GM18520 (cell line): ENCODE measurements at regions not wholly inside any gene's neighbourhood (a gene's known extent, or its start where the extent isn't known, plus 50 kb on each side); places are given as distances from the start of the nearest gene placed in this dataset.

Experiments
- ATAC-seq: cut with Tn5 transposase; IDR thresholded peaks from one replicate; pipeline ENCODE4 v1.9.1; 2021; ENCODE audit not compliant: unreplicated experiment

DNA sequence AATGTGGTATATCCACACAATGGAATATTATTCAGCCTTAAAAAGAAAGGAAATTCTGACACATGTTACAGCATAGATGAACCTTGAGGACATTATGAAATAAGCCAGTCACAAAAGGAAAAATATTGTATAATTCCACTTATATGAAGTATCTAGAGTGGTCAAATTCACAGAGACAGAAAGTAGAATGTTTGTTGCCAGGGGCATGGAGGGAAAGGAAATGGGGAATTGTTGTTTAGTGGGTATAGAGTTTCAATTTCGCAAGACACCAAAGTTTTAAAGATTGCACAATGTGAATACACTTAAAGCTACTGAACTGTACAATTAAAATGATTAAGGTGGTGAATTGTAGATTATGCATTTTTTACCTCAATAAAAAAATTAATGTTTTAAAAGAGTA is 92.9 kb downstream of the TXNL1 start:
- ATAC-seq = no peak

DNA sequence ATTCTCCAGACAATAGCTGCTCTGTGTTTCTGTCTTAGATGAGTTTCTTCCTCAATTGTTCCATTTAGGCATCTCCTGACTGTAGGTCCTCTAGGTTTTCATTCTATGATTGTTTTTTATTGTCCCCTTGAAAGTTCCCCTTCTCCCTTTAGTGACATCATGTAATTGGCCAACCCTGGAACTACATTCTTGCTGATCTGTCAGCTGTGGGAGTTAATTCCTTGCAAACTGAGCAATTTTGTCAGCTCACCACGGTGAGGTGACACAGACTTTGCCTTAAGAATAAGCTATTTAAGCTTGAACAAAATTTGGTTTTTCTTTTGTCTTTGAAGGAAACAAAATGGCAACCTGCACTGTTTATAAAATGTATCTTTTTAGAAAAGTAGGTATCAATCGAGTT is 95.9 kb downstream of the TXNL1 start:
- no peak for ATAC-seq

DNA sequence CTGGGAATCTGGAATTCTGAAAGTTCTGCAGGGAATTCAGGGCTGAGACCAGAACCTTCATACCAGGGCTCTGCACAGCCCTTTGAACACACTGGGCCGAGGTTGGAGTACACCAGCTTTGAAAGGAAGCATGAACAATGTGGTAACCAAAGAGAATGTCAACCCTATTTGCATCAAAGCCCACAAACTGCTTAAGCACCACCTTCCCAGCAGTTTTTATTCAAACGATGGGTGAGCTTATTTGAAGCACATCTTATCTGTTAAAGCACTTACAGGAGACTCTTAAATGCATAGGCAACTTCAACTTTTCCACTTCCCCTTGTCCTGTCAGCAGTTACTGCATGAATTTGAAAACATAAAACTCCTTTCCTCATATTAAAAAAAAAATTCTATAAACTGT is 96.6 kb downstream of the TXNL1 start:
- peak; percentile 79 for ATAC-seq

DNA sequence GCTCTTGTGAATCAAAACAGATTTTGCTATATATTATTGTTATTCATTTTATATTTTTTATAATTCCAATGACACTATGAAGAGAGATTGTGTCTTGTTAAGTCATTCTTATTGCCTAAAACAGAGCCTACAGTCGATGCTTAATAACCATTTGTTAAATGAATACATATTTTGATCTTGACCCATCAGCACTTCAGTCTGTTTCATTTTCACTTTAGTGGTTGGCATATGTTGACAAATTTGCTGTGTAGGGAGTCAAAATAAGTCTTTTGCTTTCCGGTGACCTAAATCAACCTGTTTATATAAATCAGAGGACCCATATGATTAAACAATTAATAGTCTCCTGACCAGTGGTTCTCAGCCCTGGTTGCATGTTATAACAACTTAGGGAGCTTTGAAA is 97.1 kb downstream of the TXNL1 start:
- no peak for ATAC-seq

DNA sequence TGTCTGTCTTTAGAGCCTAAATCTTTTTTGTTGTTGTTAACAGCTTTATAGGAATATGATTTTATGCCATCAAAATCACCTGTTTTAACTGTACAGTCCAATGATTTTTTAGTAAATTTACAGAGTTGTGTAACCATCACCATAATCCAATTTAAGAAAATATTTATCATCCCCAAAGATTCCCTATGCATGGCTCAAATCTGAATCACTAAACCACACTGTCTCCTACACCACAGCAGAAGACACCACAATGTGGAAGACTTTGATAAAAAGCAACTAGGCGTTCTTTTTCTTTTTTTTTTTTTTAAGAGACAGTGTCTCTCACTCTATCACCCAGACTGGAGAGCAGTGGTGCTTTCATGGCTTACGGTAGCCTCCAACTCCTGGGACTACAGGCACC is 99.6 kb downstream of the TXNL1 start:
- no peak for ATAC-seq

DNA sequence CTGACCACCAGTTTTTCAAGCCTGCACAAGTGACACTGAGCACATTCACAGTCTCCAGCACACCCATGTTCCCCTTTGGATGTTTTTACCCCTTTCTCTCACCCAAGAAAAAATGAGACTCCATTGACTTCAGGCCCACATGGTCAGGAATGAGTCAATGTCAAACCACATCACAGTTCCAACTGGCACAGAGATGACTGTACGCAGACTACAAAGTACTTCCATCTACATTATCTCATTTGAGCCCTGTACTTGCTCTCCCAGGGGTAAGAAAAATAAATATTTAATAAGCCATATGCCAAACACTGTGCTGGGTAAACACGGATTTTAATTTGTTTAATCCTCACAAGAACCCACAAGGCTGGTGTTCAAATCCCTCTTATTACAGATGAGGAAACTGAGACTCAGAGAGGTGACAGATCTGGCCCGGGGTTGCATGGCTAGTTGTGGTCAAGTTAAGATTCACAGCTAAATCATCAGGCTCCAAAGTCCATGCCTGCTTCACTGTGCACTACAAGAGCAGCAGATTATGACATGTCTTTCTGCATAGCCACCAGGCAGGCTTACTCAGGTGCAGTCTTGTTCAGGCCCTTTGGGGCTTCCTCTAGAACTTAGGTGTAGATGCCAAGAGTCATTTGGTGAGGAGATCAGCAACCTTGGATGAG is 106.1 kb downstream of the TXNL1 start:
- peak; percentile 95 for ATAC-seq

DNA sequence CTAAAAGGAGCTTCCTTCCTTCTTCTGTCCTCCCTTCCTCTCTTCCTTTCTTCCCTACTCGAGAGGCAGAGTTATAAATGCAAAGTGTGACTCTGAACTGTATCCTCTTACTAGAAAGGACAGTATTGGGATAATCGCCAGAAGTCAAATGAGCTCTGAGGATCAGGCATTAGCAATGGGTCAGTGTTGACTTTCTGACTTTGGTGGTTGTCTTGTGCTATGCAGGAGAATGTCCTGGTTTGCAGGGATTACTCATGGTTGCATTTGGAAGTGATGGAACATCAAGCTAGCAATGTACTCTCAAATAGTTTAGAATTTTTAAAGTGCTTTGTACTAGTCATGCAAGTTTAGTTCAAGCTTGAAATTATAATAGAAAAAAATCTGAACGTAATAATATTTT is 115.6 kb downstream of the TXNL1 start:
- no peak for ATAC-seq

DNA sequence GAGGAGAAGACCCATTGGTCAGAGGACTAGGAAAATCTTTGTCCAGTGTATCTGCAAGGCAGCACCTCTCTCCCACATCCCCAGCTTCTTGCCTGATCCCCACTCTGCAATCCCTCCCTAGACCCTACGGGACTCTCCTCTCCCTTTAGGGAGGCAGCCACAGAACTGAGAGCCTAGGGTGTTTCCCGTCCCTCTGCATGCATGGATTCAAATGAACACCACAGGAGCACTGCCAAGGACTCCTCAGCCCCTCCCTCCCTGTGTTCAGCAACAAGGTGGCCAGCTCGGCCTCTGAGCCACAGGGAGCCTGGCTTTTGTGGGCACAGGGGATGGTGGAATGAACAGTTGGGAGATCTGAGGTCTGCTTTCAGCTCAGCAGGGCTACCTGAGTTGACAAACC is 117.1 kb downstream of the TXNL1 start:
- no peak for ATAC-seq

DNA sequence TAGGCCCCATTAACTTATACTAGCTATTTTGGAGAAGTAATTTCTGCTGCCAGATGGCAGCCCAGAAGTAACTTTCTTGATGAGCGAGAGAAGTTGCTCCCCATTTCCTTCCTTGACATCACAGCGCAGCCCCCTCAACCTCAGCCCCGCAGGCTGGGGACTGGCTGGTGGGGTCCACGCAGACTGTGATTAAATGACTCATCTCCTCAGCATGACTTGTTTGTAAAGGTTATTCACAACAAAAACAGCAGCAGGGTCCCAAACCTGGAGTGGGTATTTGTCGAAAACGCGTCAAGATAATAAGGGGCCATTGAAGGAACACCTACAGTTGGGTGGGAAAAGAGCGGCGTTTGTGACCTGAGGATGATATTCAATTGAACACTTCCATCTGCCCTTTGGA is 120.6 kb downstream of the TXNL1 start:
- ATAC-seq = no peak

DNA sequence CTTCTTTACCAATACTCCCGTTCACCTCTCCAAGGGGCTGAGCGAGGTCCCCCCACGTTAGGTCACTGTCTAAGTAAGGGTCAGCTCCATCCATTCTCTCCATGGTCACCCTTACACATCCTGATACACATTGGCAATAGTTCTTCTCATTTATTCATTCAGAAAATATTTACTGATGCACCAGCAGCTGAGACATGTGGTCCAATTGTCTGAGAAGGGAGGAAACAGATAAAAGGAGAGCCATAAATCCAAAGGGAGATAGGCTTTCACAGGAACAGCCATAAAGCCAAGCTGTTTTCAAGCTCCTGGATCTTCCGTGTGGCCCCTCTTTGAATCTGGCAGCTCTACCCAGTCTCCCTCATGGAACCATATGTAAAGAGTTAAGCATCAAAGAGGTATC is 121.2 kb downstream of the TXNL1 start:
- ATAC-seq = no peak

DNA sequence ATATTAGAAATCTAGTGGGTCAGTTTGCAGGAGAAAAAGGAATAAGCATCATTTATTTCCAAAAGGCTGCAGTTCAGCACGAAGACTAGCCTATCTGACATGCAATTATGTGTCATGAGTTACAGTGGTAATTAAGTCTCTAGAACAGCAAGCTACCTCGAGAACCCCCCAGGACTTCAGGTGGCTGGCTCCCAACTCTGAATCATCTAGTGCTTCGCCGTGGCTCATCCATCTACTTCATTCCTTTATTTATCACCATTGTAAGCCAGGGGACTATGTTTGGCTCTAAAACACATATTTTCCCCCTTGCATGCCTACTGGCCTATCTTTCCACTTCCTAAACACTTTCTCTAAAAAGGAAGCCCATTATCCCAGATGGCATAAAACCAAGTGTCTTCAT is 121.6 kb downstream of the TXNL1 start:
- no peak for ATAC-seq

DNA sequence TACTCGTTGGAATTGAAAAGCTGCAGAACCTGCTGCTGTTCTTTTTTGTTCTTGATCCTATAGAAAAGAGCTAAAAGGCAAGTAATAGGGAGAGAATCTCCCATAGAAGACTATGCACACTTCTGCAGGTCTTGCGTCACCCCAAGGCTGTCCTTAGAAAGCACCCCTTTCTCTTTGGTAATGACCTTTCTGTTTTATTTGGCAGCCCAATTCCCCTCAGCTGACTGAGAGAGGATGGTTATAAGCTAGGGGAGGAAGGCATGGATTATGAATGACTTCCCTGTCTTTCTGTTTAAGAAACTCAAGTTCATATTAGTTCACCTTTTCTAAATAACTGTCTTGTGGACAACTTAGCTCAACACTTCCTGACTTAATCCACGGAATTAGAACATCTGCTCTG is 122.9 kb downstream of the TXNL1 start:
- no peak for ATAC-seq

DNA sequence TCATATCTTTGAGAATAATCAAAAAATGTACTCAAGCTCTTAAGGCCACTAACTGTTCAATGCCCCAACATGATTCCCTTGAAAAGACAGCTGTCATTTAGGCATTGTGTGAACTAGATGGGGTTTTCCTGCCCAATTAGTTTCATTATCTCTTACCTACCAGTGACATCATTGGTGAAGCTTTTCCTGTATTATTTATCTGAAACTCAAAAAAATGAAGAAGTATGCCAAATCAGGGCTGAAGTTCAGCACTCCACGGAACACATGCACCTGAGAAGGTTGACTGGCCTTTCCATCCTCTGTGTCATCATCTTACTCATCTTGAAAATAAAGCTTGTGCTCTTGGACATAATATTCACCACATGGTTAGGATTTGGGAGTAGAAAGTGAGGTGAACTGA is 126.4 kb downstream of the TXNL1 start:
- ATAC-seq = peak; percentile 74

DNA sequence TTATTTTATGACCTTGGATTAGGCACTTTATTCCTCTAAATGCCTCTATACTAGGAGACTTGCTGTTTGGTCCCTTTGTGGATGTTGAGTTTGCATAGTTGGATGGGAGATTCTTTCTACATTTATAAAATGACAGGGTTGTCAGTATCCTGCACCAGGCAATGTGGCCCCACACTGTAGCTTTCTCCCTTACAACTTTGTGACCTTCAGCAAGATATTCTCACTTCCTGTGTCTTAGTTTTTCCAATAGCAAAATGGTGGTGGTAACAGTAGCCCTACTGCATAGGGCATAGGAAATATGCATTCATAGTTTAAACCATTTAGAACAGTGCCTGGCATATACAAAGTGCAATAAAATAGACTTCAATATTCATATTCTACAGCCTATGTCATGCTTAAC is 128.3 kb downstream of the TXNL1 start:
- ATAC-seq = no peak

DNA sequence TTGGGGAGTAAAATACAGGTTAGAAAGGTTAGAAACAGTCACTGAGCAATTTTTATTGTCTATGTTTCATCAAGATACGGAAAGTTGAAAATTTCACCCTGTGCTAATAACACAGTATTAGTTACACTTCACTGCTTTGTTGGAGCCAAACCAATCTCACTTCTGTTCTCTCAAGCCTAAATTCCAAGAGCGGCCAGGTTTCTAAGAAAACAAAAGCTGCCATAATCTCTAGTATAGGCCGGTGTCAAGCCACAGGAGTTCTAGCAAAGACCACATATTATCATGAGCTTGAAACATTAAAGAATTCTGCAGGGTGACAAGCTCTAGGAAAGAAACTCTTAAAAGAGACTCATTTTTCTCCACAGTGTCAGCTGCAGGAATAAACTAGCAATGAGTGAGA is 128.7 kb downstream of the TXNL1 start:
- no peak for ATAC-seq

DNA sequence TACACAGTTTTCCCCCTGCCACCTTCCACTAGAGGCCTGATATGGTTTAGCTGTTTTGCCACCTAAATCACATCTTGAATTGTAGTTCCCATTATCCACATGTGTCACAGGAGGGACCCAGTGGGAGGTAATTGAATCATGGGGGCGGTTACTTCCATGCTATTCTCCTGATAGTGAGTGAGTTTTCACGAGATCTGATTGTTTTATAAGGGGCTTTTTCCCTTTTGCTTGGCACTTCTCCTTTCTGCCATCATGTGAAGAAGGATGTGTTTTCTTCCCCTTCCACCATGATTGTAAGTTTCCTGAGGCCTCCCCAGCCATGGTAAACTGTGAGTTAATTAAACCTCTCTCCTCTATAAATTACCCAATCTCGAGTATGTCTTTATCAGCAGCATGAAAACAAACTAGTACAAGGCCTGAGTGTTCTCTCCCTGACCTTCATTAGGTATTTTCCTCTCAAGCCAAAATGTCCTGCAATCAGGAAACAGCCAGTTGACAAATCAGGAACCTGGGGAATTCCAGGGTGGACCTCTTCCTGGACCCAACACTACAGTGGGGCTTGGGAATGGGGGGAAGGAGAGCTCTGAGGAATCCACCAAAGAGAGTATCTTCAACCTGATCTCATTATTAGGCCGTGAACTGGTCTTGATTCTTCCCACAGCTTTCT is 129.9 kb downstream of the TXNL1 start:
- no peak for ATAC-seq

DNA sequence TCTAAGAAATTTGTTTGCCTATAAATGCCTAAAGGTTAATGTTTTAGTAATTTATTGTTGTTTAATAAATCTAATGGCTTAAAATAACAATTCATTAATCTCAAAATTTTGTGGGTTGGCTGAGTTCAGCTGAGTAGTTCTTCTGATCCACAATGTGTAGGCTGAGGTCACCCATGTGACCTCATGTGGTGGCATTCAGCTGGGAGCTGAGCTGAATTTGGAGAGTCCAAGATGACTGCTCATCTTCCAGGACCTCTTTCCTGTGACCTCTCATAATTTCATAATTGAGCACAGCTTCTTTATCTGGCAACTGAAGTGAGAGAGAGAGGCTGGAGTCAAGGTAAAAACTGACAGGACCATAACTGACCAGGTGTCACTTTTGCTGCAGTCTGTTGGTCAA is 132.4 kb downstream of the TXNL1 start:
- no peak for ATAC-seq

DNA sequence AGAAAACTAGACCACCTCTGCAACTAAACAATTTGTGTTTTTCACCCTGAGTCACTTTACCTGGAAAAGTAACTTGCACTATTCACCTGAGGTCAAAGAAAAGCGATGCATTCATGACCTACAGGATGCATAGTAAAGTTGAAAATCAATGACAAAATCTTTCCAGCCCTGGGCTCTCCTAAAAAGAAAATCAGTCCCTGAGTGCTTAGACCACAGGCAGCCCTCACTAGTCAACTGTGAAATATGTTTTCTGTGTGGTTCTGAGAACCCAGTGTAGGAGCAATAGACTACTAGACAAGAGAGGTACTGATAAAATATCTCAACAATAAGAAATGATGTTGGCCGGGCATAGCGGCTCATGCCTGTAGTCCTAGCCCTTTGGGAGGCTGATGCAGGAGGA is 133.1 kb downstream of the TXNL1 start:
- ATAC-seq = no peak

DNA sequence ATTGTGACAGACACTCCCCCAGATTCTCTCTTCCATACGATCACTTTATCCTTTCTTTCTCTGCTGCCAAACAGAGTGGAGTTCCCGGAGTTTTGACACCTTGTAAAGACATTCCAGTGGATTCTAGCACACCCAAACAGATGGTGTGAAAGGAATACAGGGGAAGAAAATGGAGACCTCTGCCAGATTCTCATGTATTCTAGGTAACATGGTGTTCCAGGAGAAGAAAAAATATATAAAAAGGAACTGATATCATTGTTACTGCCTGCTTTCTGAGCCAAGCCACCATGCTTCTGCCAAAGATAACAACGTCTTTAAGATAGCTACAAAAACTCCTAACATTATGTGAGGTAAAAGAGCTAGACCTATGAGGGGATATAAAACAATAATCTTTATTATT is 136.5 kb downstream of the TXNL1 start:
- ATAC-seq = no peak

DNA sequence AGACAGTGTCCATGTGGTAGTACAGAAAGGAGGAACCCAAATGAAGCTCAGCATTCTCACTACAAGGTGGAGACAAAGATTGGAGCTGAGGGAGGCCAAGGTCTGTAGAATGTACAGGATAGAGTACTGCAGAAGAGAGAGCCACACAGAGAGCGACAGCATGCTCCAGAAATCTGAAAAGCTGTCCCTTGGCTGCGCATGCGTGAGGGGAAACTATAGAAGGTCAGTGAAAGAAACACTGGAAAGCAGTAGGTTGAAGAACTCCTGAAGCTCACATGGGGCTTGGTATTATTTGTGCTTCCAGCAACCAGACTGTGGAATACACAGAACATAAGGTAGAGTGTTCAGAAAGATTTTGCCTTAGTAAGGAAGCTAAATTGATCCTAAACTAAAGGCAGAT is 142.5 kb downstream of the TXNL1 start:
- ATAC-seq = no peak

DNA sequence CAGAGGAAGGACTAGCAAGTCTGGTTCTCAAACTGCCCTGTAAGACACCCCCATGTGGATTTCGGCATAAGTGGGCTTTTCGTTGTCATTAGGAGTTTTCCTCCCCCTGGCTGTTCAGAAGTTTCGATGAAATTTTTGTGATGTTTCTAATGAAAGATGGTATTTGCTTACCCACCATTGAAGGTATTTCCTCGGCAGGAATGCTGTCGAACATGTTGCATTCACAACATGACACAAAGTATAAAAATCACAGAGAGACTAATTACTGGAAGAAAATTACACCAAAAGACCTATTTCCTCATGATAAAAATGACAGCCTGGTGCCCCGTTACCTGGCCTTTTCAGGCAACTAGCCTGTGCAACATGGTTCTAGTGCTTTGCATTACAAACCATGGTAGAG is 144.9 kb downstream of the TXNL1 start:
- no peak for ATAC-seq

DNA sequence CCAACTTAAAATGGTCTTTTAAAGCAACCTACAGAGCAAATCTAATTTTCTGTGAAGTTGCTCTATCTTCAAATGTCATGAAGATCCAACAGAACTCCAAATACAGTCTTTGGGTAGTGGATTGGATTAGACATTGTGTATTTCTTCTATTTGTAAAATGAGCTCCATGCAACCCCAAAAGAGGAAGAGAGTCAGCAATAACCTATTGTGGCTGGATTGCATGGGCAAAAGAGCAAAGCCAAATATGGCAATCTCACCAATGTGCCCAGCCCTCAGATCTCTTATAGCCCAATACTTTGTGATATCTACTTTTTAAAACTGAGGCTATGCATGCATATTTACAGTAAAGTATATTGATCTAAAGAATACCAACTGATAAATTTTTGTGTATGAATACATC is 146.3 kb downstream of the TXNL1 start:
- no peak for ATAC-seq

DNA sequence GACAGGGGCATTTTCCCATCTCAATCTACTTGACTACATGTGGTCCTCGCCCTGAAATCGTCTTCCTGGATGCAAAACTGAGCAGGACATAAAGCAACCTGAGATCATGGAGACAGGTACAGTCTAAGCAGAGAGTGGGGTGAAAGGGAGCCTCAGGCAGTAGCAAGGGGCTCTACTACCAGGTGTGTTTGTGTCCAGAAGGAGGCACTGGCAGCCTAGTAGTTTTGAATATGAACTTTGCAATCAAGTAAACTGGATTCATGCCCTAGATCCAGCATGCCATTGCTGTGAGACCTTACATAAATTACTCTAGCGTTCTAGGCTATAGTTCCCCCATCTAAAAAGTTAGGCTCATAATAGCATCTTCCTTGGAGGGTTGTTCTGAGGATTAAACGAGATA is 147.4 kb downstream of the TXNL1 start:
- no peak for ATAC-seq
